ENCODE measurements at regions not wholly inside any gene's neighbourhood (a gene's known extent, or its start where the extent isn't known, plus 50 kb on each side); places are given as distances from the start of the nearest gene placed in this dataset.

DNA sequence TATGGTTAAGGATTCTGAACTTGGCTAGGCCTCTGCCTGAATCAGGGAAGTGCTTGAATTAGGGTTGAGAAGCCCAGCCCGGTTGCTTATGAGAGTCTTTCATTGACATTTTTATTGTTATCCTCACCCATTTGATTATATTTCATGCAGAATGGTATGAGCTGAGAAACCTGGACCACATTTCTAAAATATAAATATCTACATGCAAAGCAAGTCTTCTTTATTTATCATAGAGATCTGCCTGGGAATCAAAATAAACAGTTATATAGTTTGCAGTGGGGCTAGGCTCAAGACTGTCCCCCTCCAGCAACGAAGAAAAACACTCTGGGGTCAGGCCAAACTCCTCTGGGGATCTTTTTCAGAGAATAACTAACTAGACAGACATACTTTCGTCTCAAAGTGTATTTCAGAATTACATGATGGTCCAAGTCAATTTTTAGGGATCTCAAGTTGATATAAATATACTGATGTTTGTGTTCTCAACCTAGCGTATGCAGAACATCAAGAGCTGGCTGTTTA is 675.4 kb upstream of the NR2F2 start:
- no peak for DNase-seq (ENCODE audit: low spot score)

DNA sequence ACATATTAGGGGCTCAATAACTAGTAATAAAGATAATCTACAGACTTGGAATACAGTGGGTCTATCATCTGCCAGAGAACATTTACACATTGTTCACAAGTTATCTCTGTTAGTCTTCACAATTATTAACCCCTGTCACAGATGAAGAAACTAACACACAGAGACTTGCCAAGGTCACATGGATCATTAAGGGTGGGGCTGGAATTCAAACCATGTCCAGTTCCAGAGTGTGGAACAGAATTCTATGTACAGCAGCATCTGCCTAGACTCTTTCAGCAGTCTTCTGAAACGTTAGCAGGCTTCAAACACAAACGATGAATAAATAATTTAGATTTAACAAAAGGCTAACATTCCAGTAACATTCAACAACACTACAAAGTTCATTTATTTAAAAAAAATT is 673.9 kb upstream of the NR2F2 start:
- DNase-seq (ENCODE audit: low spot score): no peak

DNA sequence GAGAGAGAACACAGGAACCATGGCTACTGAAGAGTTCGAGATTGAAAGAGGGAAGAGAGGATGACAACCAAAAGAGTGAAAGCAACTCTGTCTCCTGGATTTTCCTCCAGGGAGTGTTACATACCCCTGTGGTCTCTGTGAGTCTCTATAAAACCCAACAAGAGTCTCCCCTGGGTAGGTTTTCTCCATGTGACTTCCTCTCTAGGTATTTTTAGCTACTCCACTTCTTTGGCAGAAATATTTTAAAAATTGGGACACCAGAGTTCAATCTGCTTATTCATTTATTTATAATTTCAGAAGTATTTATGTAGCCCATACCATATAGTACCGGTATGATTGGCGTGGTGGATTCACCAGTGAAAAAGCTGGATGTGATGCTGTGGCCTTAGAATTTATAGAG is 671.7 kb upstream of the NR2F2 start:
- DNase-seq (ENCODE audit: low spot score): no peak

DNA sequence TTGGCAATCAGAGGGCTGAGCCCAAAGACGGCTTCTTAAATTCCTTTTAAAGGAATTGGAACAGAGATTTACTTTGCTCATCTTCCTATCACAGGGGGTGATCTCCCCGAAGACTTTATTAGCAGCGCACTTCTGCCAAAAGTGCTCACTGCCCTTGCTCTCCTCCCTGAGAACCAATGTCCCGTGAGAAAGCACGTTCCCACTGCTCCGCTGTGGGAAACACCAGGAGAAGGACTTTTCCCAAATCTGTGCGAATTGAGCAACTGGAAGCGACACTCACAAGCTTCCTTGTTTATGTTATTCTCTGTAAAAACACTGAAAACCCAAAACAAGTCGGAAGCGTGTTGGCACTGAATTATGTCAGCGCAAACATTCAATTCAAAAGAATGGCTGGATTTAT is 670.8 kb upstream of the NR2F2 start:
- DNase-seq (ENCODE audit: low spot score): no peak

DNA sequence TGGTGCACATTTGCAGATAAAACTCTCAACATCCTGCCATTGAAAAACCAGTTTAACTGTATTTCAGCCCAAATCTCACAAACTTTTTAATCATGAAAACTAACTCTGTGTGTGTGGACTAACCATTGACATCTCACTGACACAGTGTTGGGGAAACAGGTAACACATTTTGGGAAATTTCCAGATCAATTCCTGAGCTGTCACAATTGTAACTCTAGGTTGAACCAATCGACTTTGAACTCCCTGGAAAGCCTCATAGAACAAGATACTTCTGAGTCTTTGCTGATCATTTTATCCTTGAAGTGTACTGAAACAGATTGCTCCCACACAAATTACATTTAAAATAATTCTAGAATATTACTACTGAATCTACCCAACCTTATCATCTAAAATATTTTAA is 667.9 kb upstream of the NR2F2 start:
- no peak for DNase-seq (ENCODE audit: low spot score)

DNA sequence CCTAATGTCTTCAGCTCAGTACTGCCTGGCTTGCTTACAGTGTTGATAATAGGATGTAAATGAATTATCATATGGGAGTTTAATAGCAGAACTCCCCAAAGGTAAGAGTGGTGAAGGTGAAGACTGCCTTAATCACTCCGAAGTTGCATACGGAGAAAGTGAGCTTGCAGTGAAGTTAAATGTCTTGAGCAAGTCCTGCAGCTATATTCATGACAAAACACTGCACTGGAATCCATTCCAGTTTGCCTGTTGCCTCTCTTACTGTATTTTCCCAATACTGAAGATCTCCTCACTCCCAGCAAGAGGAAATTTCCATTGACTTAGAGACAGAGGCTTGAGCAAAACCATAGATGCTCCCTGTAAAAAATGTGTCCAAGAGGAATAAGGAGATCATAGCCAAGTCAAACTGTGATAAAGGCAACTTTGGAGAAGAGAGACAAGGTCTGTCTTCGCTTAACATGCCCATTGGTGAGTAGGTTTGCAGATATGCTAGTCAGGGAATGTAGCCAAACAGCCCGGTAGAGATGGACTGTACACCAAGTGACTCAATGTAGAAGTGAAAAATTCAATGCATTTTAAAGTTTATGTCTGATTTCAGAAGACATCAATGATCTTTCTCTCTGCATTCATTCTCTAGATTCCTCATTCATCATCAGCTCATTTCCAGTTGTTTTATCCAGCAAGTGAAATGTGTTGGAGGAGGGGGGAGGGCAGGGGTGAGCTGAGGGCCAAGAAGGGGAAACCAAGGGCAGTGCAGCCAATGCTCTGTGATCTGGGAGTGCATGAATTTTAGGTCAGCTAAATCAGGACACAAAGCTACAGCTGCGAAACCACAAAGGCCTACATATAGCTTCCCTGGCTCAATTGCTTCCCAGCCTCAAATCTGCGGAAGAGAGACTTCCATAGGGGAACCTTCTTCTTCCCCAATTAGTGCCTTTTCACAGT is 667.1 kb upstream of the NR2F2 start:
- DNase-seq (ENCODE audit: low spot score): no peak

DNA sequence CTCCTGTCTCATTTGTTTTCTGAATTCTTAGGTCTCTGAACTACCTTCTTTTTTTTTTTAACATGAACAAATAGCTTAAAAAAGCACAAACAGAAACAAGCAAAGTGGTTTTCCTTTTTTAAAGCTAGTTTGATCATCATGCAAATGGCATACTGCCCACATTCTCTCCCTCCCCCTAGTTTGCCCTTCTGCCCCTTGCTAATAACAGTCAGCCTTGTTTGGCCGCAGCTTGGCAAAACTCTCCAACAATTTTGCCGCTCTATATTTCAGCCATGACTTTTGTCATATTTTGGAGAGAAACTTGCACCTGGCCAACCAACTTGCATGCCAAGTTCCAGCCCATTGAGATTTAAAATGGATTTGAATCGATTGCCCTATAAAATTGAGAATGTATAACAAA is 666.0 kb upstream of the NR2F2 start:
- no peak for DNase-seq (ENCODE audit: low spot score)

DNA sequence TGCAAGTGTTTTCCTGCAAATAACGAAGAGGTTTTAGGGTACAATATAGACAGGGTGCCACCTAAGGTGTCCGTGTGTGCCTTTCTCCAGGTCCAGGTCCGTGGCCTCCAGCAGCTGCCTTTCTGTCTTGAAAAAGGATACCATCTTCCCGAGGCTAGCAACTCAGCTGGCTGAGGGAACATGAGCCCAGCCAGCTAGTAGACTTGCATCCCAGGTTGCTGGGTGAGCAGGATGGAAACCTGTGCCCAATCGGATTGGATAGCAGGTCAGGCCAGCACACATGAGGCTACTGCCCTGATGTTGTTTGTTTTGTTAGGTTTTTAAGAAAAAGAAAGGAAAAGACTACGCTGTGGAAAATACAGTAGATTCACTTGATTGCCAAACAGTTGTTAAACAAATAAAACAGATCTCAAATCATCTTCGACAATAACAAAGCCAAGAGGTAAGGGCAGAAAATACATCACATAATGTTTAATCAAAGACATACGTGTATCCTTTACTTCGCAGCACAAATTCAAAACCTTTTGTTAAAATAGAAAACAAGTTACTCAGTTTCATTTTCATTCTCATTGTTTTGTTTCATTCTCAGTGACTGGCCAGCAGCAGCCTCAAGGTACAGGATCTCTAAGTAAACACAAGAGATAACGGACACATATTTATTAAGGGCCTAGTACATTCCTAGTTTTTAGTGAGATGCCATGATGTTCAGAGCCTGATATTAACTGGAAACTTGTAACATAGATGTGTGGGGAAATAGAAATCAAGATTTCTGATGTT is 661.2 kb upstream of the NR2F2 start:
- DNase-seq (ENCODE audit: low spot score): no peak

DNA sequence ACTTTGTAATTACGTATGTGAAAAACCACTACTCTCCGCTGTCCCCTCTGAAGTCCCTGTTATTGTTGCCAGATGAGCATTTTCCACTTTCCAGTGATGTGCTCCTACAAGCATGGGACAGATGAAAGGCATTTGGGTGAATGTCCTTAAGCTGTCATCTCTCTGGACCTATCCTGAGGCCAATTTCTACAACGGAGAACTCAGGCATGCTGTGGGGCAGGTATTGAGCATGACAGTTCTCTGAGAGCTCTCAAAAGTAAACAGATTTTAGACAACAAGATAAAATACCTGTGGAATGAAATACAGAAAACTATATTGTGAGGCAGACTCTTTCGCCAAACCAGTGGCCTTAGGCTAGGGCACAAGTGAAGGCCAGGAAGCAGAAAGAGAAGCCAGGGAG is 656.5 kb upstream of the NR2F2 start:
- DNase-seq (ENCODE audit: low spot score): no peak

DNA sequence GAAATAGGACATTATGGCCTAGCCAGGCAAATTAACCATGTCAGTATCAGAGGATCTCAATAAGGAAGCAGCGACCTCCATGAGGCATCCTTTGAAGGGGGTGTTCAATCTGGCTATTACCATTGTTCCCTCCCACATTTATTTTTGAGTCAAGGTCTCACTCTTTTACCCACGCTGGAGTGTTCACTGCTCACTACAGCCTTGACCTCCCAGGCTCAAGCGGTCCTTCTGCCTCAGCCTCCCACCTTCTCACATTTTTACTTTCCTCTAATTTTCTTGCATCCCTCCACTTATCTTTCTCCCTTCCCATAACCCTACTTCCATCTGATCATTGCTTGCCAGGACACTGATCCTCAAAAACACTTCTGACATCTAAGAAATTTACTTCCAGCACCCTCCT is 654.0 kb upstream of the NR2F2 start:
- DNase-seq (ENCODE audit: low spot score): no peak

DNA sequence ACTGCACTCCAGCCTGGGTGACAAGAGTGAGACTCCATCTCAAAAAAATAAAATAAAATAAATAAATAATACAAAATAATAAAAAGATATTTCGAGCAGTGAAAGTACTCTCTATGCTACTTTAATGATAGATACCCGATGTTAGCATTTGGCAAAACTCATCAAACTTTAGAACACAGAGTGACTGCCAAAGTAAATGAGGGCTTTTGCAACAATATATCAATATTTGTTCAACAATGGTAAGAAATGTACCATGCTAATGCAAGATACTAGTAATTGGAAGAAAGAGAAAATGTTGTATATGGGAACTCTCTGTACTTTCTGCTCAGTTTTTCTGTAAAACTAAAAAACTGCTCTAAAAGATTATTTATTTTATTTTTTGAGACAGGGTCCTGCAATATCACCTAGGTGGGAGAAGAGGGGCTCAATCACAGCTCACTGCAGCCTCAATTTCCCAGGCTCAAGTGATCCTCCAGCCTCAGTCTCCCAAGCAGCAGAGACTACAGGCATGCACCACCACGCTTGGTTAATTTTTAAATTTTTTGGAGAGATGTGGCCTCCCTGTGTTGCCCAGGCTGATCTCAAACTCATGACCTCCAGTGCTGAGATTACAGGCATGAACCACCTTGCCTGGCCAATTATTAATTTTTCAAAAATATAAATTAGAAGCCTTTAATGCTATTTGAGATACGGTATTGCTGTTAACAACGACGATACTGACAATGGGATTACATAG is 650.5 kb upstream of the NR2F2 start:
- no peak for DNase-seq (ENCODE audit: low spot score)

DNA sequence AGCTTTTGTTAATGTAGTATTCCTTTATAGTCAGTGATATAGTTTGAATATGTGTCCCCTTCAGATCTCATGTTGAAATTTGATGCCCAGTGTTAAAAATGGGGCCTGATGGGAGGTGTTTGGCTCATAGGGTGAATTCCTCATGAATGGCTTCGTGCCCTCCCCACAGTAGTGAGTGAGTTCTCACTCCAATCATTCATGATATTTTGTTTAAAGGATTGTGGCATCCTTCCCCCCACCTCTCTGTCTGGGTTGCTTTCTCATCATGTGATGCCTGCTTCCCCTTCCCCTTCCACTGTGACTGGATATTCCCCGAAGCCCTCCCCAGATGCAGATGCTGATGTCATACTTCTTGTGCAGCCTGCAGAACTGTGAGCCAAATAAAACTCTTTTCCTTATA is 649.8 kb upstream of the NR2F2 start:
- DNase-seq (ENCODE audit: low spot score): no peak

DNA sequence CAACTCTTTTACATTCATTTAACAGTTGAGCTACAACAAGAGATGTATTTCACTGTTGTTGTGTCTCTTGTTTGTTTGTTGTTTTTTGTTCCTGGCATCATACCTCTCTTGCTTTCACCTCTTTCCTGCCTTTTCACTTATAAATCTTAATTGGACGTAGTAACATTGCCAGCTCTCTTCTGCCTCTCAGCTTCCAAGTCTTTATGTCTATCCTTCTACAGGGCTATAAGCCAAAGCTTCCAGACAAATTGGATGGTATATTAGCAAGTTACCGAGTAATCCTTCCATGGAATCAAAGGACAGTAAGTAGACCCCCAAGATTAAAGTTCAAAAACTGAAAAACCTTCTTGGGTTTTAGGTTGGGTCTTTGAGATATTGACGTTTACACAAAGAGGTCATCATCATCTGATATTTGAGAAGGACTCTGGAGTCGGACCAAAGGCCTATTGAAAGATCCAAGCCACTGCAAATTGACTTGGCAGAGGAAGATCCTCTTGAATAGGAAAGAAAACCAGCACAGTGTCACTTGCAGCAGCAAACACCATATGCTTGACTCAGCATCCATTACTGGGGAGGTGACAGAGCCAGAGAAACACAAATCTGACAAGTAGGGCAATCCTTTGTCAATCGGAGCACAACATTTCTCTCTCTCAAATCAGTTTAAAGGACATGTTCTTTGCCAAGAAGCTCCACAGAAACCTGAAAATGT is 648.5 kb upstream of the NR2F2 start:
- no peak for DNase-seq (ENCODE audit: low spot score)

DNA sequence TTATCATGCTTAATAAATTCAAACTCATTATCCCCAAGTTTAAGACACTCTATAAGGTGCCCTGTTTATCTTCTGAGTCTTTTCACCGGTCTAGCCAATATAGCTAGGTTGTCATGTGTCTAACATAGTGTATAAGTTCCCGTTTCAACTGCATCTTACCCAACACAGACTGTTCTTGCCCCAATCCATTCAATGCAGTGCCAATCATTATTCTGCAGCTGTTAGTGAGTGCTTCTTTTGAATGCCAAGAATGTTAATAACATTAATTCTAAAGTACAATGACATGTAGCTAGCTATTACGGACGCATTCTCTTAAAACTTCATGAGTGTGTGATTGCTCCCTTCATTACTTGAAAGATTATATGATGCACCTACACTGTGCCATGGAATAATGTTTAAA is 646.4 kb upstream of the NR2F2 start:
- DNase-seq (ENCODE audit: low spot score): no peak

DNA sequence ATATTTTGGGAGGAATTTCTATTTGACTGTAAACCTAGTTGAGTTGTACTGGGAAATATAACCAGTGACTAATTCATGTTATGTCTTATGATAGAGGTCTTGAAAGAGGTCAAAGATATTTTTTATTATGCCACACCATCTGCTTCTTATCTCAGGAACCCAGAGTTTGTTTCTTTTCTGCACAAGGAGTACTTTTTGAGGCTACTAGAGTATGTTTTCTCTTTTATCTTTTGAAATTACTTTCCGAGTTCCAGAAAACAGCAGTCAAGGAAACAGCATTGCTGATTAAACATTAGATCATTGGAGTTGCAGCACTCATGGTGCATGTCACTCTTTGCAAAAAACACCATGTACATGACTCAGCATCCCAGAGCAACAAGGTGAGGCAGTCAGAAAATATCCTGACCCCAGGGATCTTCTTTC is 645.8 kb upstream of the NR2F2 start:
- no peak for DNase-seq (ENCODE audit: low spot score)

DNA sequence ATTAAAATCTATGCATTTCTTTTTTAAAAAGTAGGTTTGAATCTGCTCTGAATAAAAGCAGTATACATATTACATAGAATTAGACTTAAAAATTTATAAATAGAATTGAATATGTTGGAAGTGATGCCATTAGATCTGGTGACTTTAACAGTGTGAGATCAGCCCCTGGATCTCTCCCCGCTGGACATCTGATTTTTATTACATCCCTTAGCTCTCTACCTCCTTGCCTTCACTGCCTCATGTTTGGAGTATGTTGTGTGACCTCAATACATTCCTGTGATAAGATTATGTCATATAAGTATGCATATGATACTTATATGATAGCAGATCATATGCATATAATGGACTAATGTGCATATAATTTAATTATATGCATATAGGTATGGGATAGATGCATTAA is 643.4 kb upstream of the NR2F2 start:
- DNase-seq (ENCODE audit: low spot score): no peak

DNA sequence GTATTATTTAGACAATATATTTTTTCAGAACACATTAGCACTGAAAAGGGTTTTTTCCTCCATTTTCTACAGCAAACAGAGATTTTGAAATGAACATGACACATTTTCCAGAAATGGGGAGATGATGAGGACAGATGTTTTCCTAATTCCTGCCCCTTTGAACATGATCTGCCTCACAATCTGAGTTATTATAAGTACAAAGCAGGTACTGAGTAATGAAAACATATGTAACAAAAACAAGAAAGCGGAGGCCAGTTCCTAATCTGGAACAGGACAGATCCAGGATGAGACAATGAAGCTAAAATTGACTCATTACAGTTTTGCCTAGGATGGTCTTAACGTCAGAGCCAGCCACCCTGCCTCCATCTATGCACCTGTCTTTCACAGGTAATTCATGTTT is 642.8 kb upstream of the NR2F2 start:
- no peak for DNase-seq (ENCODE audit: low spot score)

DNA sequence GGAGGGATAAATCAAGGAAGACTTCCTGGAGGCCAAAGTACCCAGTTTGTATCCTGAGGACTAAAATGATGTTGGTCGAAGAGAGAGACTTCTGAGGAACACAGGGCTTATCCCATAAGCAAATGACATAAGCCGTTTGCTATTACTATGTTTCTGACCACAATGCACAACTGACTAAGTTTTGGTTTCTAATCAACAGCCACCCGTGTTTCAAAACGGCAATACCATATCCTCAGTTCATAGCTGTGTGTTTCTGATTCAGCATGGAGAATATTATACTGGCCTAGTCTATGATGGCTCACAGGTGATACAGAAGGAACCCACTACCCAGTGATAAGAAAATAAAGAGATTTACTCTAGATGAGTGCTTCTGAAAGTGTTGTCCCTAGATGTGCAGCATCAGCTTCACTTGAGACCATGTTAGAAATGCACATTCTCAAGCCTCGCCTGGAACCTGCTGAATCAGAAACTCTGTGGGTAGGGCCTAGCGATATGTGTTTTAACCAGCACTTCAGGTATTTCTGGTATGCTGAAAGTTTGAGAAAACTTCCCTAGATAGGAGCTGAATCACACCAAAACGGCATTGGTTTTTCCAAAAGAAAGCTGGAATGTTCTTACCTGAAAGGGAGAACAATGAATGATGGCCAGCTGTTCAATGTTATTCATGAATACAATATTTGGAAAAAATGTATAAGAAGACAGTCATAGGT is 639.7 kb upstream of the NR2F2 start:
- DNase-seq (ENCODE audit: low spot score): no peak

DNA sequence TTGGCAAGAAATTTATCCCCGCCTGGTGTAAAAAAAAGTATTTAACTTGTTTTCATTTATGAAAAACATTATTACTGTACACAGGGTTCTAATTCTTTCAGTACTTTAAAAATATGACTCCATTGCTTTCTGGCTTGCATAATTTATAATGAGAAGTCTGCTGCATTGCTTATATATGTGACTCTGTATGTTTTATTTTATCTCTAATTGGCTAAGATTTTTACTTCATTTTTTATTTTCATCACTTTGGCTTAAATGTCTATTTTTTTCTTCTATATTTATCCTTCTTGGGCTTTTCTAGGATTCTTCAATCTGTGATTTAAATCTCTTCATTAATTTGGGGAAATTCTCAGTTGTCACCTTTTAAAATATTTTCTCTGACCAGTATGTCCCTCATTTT is 636.6 kb upstream of the NR2F2 start:
- DNase-seq (ENCODE audit: low spot score): no peak

DNA sequence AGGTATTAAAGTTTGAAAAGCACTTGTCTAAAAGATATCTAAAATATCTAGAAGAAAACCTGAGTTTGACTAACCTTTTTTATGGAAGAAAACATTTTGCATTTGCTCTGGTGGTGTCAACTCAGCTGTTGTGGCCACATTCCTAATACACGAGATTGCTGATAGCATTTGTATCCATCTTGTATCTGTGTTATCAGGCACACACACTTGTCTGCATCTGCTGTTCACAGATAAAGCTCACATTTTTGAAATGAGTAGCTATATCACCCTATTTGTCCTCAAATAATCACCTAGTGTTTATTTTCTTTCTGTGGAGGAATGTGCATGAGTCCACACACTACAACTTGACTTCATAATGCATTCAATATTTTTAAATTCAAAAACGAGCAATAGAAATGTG is 632.3 kb upstream of the NR2F2 start:
- no peak for DNase-seq (ENCODE audit: low spot score)

DNA sequence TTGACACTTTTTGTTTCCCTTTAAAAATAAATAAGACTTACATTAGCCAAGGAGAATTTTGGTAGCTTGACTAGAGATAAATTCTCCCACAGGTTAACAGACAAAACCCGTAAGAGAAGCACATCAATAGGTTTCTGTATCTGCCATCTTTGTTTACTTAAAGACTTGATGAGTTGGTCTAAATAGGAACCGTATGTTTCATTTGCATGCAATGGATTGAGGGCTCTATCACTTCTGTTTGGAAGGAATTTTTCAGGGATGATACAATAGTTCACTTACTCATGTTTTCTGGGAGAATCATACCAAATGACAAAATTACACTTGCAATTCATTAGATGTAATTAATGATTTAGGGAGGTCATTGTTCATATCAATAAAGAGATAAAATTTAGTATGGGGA is 631.5 kb upstream of the NR2F2 start:
- DNase-seq (ENCODE audit: low spot score): no peak
